Neuronal stem cell (in vitro differentiated cells): ENCODE measurements at regions not wholly inside any gene's neighbourhood (a gene's known extent, or its start where the extent isn't known, plus 50 kb on each side); places are given as distances from the start of the nearest gene placed in this dataset.

ENCODE experiments used
- DNase-seq: peaks from one replicate; pipeline ENCODE4 v3.0.0-alpha.2; 2013; ENCODE audit warnings: low spot score
- H2AFZ ChIP-seq: one replicate; pipeline ENCODE4 v1.6.1; 2013; ENCODE audit warnings: mild to moderate bottlenecking, low read length, inconsistent platforms
- H2AK5ac ChIP-seq: 2 replicates; pipeline ENCODE4 v1.6.1; 2013; ENCODE audit warnings: low read depth, mild to moderate bottlenecking, inconsistent platforms, low read length, moderate library complexity, mixed read lengths
- H2BK120ac ChIP-seq: 2 replicates; pipeline ENCODE4 v1.6.1; 2013; ENCODE audit warnings: low read depth, mild to moderate bottlenecking, inconsistent platforms, low read length, moderate library complexity, mixed read lengths
- H2BK12ac ChIP-seq: one replicate; pipeline ENCODE4 v1.6.1; 2013; ENCODE audit warnings: low read length, inconsistent platforms
- H2BK15ac ChIP-seq: 2 replicates; pipeline ENCODE4 v1.6.1; 2013; ENCODE audit warnings: mild to moderate bottlenecking, low read length, inconsistent platforms, mixed read lengths
- H2BK5ac ChIP-seq: one replicate; pipeline ENCODE4 v1.6.1; 2013; ENCODE audit warnings: inconsistent platforms, mild to moderate bottlenecking, low read length, moderate library complexity
- H3K14ac ChIP-seq: one replicate; pipeline ENCODE4 v1.6.1; 2013; ENCODE audit warnings: low read length, inconsistent platforms
- H3K18ac ChIP-seq: 2 replicates; pipeline ENCODE4 v1.6.1; 2013; ENCODE audit warnings: low read length, inconsistent platforms
- H3K23ac ChIP-seq: 2 replicates; pipeline ENCODE4 v1.6.1; 2013; ENCODE audit warnings: low read depth, mild to moderate bottlenecking, mixed read lengths, low read length, inconsistent platforms; ENCODE audit not compliant: poor library complexity
- H3K27ac ChIP-seq: replicated peaks from 3 replicates; pipeline ENCODE4 v1.5.1; 2013; ENCODE audit warnings: low read length, inconsistent platforms
- H3K27me3 ChIP-seq, 3 experiments: 2 replicates each; pipeline ENCODE4 v1.6.1; 2013; ENCODE audit warnings: low read length in 3 of 3, mild to moderate bottlenecking in 2 of 3, inconsistent platforms in 1 of 3, low read depth in 1 of 3, mixed read lengths in 1 of 3, moderate library complexity in 1 of 3; ENCODE audit not compliant: control insufficient read depth in 3 of 3, insufficient read depth in 3 of 3
- H3K36me3 ChIP-seq, 2 donors: replicated peaks in 1 of 2; 2 replicates each; pipeline ENCODE4 v1.6.1; 2013; ENCODE audit warnings: low read length in 2 of 2; ENCODE audit not compliant: control insufficient read depth in 2 of 2, insufficient read depth in 2 of 2
- H3K4ac ChIP-seq: 2 replicates; pipeline ENCODE4 v1.6.1; 2013; ENCODE audit warnings: inconsistent platforms, mild to moderate bottlenecking, low read length, moderate library complexity
- H3K4me1 ChIP-seq, 2 donors: 1 replicate in 1 of 2; 2 replicates in 1 of 2; pipeline ENCODE4 v1.6.1; 2013; ENCODE audit warnings: low read length in 2 of 2, low read depth in 1 of 2; ENCODE audit not compliant: control insufficient read depth in 2 of 2, insufficient read depth in 1 of 2
- H3K4me2 ChIP-seq: one replicate; pipeline ENCODE4 v1.6.1; 2013; ENCODE audit warnings: mild to moderate bottlenecking, low read length, inconsistent platforms; ENCODE audit not compliant: insufficient read depth, poor library complexity, severe bottlenecking
- H3K4me3 ChIP-seq, 2 donors: 2 replicates each; pipeline ENCODE4 v1.5.1; 2013; ENCODE audit warnings: low read length in 2 of 2, mild to moderate bottlenecking in 2 of 2, inconsistent platforms in 1 of 2, moderate library complexity in 1 of 2
- H3K79me1 ChIP-seq: one replicate; pipeline ENCODE4 v1.6.1; 2013; ENCODE audit warnings: low read depth, mild to moderate bottlenecking, inconsistent platforms, low read length, moderate library complexity
- H3K9ac ChIP-seq: one replicate; pipeline ENCODE4 v1.6.1; 2013; ENCODE audit warnings: mild to moderate bottlenecking, low read depth, low read length, inconsistent platforms; ENCODE audit not compliant: poor library complexity
- H3K9me3 ChIP-seq, 2 donors: replicated peaks in 1 of 2; 2 replicates each; pipeline versions ENCODE3 to v1.6.1; 2013; ENCODE audit warnings: low read length in 2 of 2, mild to moderate bottlenecking in 2 of 2, inconsistent platforms in 1 of 2, low read depth in 1 of 2, mixed read lengths in 1 of 2, moderate library complexity in 1 of 2; ENCODE audit not compliant: control insufficient read depth in 2 of 2, insufficient read depth in 1 of 2
- H4K8ac ChIP-seq: one replicate; pipeline ENCODE4 v1.6.1; 2013; ENCODE audit warnings: low read depth, mild to moderate bottlenecking, inconsistent platforms, low read length, moderate library complexity
- H4K91ac ChIP-seq: one replicate; pipeline ENCODE4 v1.6.1; 2013; ENCODE audit warnings: low read length, low read depth, mild to moderate bottlenecking, inconsistent platforms; ENCODE audit not compliant: poor library complexity
- WGBS, 2 donors: extraction: QIAGEN DNeasy Blood & Tissue Kit; methylation state at CpG; one replicate each; pipeline ENCODE4 v1.1.7; 2013; ENCODE audit warnings: missing lambda C conversion rate in 2 of 2, mixed read lengths in 1 of 2; ENCODE audit not compliant: insufficient read length in 2 of 2, insufficient replicate concordance in 1 of 2; ENCODE audit errors: extremely low coverage in 2 of 2; 5-methylcytosine and 5-hydroxymethylcytosine counted together

DNA sequence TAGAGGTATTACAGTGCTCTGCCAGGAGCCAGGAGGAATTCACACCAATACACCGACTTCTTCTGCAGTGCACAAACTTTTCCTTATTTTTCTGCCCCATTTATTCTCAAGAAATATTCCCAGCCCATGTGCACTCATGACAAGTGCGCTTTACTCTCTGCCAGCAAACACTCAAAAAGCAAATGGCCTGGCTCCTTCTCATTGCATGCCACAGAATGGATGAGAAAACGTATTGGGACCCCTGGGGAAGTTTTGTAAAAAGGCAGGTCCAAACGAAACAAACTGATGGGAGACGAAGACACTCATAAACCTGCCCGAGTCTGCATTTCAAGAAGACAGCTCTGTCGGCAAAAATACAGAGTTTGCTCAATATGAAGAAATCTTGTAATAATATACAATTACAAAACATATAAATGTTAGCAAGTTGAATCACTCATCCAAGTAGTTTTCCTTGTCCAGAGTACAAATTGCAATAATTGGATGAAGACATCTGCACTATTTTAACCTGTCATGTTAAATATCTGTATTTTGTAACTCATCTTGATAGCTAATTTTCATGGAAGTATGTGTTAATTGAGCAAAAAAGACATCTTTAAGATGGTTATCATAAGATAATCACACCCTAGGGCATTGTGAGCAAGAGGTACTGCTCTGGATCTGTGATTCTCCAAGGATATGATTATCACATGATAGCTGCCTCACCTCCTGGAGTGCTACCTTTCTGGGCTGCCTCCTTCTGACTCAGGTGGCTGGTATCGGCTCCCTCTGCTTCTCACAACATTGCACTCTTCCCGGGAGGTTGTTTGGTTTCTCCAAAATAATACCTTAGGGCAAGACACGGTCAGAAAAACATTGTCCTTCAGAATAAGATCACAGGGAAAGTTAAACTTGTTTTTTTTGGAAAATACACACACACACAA, 260.8 kb upstream of the G2E3 start:
- H2BK120ac ChIP-seq = no peak overlapping the region
- H2BK5ac ChIP-seq = no peak overlapping the region
- H2AFZ ChIP-seq = no peak overlapping the region
- no peak overlapping the region for H3K4me3 ChIP-seq
- no peak for DNase-seq
- H3K23ac ChIP-seq = no peak overlapping the region
- no peaks in the 10 kb centered on the region for H3K9me3 ChIP-seq
- H3K27me3 ChIP-seq = no peaks in the 10 kb centered on the region
- no peak overlapping the region for H4K8ac ChIP-seq
- no peaks in the 10 kb centered on the region for H3K36me3 ChIP-seq
- H2BK15ac ChIP-seq = no peak overlapping the region
- no peak overlapping the region for H4K91ac ChIP-seq
- H2BK12ac ChIP-seq = no peak overlapping the region
- H3K4me2 ChIP-seq = no peak overlapping the region
- no peak overlapping the region for H2AK5ac ChIP-seq
- peaks cover 3 to 5% of the 10 kb centered on the region in 2 donors for H3K4me1 ChIP-seq
- H3K4ac ChIP-seq = no peak overlapping the region
- WGBS, 2 donors = no CpG with 5 or more reads among the region's 10 CpGs
- no peaks in the 10 kb centered on the region for H3K79me1 ChIP-seq
- no peak overlapping the region for H3K14ac ChIP-seq
- no peak overlapping the region for H3K18ac ChIP-seq
- no peak overlapping the region for H3K9ac ChIP-seq
- no peak overlapping the region for H3K27ac ChIP-seq

DNA sequence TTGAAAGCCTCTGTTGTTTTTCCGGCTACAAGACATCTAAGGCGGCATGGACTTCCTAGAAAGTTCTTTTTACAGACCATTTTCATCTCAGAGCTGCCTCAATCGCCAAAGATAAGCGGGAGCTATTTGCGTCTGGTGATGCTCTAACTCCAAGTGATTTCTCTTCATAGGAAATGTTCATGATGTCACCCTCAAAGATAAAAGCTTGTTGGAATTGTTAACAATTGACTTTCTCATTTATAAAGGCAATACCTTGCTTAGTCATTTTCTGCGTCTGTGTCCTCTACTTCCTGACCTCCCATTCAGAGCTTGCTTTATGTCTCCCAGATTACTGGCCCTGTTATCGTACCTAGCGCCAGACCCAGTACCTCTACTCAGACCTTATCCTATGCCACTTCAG, 259.0 kb upstream of the G2E3 start:
- Histone ChIP-seq H3K4ac (no peak overlapping the region), H3K9me3 (no peaks in the 10 kb centered on the region), H2AK5ac (no peak overlapping the region), H3K9ac (no peak overlapping the region), H3K27me3 (no peaks in the 10 kb centered on the region), H4K91ac (no peak overlapping the region), H3K4me2 (no peak overlapping the region), H2BK12ac (no peak overlapping the region), H3K18ac (no peak overlapping the region), H3K4me3 (no peak overlapping the region), H3K4me1 (peaks cover 3 to 5% of the 10 kb centered on the region in 2 donors), H3K27ac (no peak overlapping the region), H3K79me1 (no peaks in the 10 kb centered on the region), H2BK120ac (no peak overlapping the region), H2BK15ac (no peak overlapping the region), H2BK5ac (no peak overlapping the region), H4K8ac (no peak overlapping the region), H2AFZ (peak overlapping the region; percentile 20), H3K36me3 (no peaks in the 10 kb centered on the region), H3K14ac (no peak overlapping the region), H3K23ac (no peak overlapping the region)
- no peak for DNase-seq
- WGBS, 2 donors = no CpG with 5 or more reads among the region's 8 CpGs

DNA sequence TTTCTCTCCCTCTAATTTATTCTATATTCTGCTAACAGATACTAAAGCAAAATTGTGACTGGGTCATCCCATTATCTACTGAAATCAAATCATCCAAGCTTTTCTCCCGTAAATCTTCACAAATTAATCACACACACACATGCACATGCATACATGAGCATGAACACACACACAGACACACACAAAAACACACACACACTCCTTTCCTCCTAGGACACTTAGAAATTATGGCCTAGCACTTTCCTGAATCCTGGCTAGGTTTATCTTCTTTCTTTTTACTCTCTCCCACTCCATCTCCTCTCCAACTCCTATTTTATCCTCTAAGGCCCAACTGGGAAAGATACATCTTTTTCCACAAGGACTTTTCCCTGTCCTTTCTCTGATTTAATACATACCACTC, 255.6 kb upstream of the G2E3 start:
- H3K23ac ChIP-seq = no peak overlapping the region
- H2AK5ac ChIP-seq = no peak overlapping the region
- H4K8ac ChIP-seq = no peak overlapping the region
- no peak overlapping the region for H3K4me2 ChIP-seq
- H3K14ac ChIP-seq = no peak overlapping the region
- DNase-seq = no peak
- H3K18ac ChIP-seq = no peak overlapping the region
- no peaks in the 10 kb centered on the region for H3K9me3 ChIP-seq
- no peak overlapping the region for H3K4ac ChIP-seq
- H3K79me1 ChIP-seq = no peaks in the 10 kb centered on the region
- no peaks in the 10 kb centered on the region for H3K27me3 ChIP-seq
- H2BK5ac ChIP-seq = no peak overlapping the region
- no peak overlapping the region for H3K27ac ChIP-seq
- H3K36me3 ChIP-seq = no peaks in the 10 kb centered on the region
- no peak overlapping the region for H3K4me3 ChIP-seq
- peaks cover 3 to 7% of the 10 kb centered on the region in 2 donors for H3K4me1 ChIP-seq
- H4K91ac ChIP-seq = no peak overlapping the region
- H2AFZ ChIP-seq = no peak overlapping the region
- no CpG with 5 or more reads among the region's 1 CpG for WGBS, 2 donors
- H2BK15ac ChIP-seq = no peak overlapping the region
- no peak overlapping the region for H3K9ac ChIP-seq
- no peak overlapping the region for H2BK120ac ChIP-seq
- no peak overlapping the region for H2BK12ac ChIP-seq

DNA sequence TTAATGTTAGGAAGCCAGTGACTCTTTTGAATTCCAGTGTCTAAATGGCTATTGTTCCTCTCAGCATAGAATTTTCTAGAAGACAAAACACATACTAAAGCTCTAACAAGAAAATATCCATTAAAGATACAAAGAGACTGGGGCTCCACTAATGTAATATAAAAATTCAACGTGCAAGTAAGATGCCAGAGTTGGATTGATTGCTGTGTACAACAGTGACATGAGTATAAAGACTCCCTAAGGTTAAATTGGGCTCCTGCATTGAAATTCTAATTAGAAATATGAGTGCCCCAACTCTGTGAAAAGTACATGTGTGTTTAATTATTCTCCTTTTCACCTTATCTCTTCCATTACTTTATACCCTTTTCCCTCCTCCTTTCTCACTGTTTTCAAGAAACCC, 253.6 kb upstream of the G2E3 start:
- no peak overlapping the region for H2BK120ac ChIP-seq
- H3K36me3 ChIP-seq = no peaks in the 10 kb centered on the region
- H2AFZ ChIP-seq = no peak overlapping the region
- H3K4ac ChIP-seq = no peak overlapping the region
- no peak overlapping the region for H3K4me3 ChIP-seq
- no peak overlapping the region for H2BK5ac ChIP-seq
- H3K79me1 ChIP-seq = no peaks in the 10 kb centered on the region
- H3K9ac ChIP-seq = no peak overlapping the region
- H3K4me1 ChIP-seq = peaks cover 0 to 2% of the 10 kb centered on the region in 2 donors
- H3K4me2 ChIP-seq = no peak overlapping the region
- DNase-seq = no peak
- H3K14ac ChIP-seq = no peak overlapping the region
- H3K27ac ChIP-seq = no peak overlapping the region
- WGBS, 2 donors = no CpG with 5 or more reads among the region's 1 CpG
- no peak overlapping the region for H3K23ac ChIP-seq
- no peak overlapping the region for H2BK12ac ChIP-seq
- no peak overlapping the region for H4K8ac ChIP-seq
- H3K9me3 ChIP-seq = no peaks in the 10 kb centered on the region
- H2BK15ac ChIP-seq = no peak overlapping the region
- no peak overlapping the region for H4K91ac ChIP-seq
- H3K27me3 ChIP-seq = no peaks in the 10 kb centered on the region
- H2AK5ac ChIP-seq = no peak overlapping the region
- no peak overlapping the region for H3K18ac ChIP-seq
